NCI-H345 treated with DMSO at 0.1 percent for 48 hours (cell line): ENCODE measurements at regions not wholly inside any gene's neighbourhood (a gene's known extent, or its start where the extent isn't known, plus 50 kb on each side); places are given as distances from the start of the nearest gene placed in this dataset.
"Not testable (repeated sequence)": the region's sequence is repeated elsewhere in the genome, so short reads cannot be mapped to it uniquely, and the experiment has no call there.

ENCODE experiments used
- DNase-seq: peaks from one replicate; lab custom pipeline; 2025; ENCODE audit not compliant: unreplicated experiment; lab: John Stamatoyannopoulos, UW

DNA sequence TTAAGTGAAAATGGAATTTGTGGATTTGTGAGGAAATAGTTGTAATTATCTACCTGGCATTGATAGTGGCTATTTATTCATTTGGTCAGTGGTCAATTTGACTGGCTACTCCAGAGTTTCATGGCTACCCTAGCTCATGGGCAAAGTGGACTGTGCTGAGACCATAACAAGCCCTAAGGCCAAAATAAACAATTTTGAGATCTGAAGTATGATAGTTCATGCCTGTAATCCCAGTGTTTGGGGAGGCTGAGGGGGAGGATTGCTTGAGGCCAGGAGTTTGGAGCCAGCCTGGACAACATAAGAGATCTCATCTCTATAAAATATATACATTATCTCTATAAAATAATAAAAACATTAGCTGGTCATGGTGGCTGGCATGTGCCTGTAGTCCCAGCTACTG is 311.7 kb downstream of the HIVEP2 start:
- DNase-seq: no peak

DNA sequence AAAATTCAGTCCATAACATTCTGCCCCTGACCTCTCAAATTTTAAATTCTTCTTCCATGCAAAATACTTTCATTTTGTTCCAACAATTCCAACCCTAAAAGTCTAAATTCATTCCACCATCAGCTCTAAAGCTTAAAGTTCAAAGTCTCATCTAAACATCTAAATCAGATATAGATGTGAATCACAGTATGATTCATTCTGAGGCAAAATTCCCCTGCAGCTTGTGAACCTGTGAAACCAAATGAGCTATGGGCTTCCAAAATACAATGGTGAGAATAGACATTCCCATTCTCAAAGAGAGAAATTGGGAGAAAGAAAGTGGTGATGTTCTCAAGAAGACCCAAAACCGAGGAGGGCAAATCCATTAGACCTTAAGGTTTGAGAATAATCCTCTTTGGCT is 309.8 kb downstream of the HIVEP2 start:
- DNase-seq: no peak

DNA sequence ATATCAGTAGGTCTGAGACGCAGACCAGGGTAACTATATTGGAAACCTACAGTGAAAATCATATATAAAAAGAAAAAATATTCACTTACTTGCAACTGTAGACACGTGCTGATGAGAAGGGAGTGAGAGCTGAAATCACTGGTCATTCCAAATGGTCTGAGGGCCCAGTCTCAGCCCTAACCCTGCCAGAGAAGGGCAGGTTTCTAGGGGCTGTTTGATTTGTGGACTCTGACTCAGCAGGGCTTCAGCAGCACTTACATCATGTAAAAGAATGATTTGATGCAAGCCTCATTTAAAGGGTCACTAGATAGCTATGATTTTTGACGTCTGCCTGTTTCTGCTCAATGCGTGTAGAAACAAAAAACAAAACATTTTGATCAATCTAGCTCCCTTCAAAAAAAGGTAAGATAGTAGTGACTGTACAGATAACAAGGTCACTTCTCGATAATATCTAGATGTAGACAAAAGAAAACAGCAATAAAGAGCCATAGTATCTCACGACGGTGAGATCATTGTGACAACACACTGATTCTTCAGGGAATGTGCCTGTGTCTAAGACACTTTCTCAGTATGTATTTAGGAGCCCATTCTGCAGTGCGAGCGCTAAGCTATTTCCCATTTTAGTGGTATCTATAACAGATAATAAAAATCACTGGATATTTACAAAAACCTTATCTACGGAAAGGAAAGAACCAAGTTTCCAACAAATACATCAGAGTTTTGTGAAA is 307.2 kb downstream of the HIVEP2 start:
- DNase-seq: no peak

DNA sequence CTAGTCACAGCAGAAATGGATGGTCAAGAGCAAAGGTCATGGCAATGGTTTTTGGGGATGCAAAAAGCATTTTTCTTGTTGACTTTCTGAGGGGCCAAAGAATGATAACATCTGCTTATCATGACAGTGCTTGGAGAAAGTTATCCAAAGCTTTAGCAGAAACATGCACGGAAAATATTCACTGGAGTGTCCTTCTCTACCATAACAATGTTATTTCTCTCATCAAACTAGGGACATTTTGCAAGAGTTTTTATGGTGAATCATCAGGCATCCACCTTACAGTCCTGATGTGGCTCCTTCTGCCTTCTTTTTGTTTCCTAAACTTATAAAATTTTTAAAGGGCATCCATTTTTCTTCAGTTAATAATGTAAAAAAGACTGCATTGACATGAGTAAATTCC is 302.3 kb downstream of the HIVEP2 start:
- no peak for DNase-seq

DNA sequence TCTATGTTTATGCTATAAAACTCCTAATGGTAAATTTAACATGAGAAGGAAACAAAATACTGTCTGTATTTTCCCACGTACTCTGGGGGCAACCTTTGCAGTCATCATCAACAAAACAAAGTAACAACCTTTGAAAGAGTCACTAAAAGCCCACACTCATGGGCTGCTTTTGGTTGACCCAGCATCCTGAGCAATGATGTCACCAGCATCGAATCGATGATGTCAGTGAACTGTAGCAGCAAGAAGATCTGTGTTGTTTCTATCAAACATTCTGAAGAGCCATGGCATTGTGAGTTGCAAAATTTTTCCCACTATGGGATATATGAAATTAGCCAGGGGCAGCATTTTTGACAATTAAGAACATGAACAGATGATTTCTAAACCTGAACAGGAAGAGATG is 300.1 kb downstream of the HIVEP2 start:
- DNase-seq: no peak

DNA sequence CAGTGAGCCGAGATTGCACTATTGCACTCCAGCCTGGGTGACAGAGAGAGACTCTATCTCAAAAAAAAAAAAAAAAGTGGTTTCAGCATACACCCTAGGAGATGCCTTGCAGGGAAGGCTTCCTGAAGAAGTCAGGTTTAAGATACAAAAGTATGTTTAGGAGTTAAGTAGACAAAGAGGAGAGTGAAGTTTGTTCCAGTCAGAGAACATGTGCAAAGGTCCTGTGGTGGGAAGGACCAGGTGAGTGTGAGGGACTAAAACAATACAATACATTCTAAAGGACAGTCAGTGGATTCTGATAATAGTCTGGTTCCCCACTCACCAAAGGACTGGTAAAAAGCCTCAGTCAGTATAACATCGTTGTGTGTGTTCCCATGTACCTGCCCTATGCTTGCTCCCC is 299.3 kb downstream of the HIVEP2 start:
- no peak for DNase-seq

DNA sequence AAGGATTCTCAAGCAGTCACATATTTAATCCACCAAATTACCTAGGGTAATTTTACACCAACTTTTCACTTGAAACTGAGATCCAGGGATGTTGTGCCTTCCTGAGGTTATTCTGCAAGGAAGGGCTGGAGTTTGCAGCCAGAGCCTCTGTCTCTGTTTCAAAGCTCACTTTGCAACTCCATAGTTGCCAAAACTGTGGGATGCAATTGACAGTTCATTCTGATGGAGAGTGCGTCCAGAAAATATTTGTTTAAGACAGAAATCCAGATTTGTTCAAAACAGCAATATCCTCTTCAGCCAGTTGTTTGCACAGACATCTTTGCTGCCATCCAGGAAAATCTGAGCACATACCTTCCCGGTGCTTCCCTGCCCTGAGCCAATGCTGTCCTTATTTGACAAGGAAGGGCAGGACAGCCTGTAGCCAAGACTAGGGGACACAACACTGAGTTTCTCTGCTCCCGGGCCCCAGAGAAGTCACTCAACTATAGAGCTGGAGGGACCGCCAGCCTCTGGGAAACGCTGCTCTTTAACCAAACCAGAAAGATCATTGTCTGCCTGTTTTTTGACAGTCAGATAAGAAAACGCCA is 297.4 kb downstream of the HIVEP2 start:
- DNase-seq: no peak

DNA sequence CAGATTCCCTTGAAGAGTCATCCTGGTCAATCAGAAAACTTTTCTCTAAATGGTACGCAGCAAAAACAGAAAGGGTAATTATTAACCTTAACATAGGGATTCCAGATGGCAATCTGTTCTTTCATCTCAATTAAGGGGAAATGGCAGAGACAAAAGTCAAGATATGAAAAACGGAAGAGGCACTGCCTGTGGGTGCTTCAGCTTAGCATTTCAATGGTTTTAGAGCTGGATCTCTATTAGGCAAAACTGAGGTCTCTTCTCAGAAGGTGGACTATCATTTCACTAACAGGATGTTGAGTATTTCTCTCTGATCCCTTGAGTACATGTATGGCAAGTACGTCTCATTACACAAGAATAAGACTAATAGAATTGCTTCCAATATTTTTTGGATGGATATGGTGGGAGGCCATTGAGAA is 296.9 kb downstream of the HIVEP2 start:
- DNase-seq: no peak

DNA sequence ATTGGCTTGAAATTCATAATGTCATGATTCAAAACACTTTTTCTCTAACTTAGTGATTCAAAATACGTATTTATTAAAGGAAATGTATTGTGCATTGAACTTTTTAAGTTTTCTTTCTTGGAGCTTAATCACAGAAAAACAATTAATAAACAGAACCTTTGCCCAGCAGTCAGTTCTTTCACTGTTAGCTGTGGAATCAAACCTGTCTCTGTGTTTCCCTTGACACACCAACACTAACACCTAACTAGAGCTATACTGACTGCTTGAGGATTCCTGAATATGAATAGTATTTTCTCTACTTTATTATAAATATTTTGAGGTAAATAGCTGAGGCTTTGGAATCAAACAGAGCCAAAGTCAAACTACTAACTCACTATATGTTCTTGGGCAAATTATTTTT is 296.4 kb downstream of the HIVEP2 start:
- DNase-seq: no peak

DNA sequence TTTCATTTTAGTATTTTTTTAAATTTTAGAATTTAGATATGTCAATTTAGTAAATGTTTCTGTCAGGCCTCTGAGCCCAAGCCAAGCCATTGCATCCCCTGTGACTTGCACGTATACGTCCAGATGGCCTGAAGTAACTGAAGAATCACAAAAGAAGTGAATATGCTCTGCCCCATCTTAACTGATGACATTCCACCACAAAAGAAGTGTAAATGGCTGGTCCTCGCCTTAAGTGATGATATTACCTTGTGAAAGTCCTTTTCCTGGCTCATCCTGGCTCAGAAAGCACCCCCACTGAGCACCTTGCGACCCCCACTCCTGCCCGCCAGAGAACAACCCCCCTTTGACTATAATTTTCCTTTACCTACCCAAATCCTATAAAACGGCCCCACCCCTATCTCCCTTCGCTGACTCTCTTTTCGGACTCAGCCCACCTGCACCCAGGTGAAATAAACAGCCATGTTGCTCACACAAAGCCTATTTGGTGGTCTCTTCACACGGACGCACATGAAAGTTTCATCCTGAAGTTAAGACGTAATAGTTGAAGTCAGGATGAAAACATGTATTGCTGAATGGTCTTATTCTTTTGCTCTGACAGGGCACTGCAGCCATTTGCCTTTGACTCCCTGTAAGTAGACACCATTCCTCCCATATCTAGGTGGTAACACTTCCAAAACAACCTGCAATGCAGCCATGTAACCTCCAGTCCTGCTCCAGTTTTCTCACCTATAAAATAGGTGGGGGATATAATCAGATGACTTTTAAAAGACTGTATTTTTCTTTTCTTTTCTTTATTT is 295.3 kb downstream of the HIVEP2 start:
- DNase-seq: not testable (repeated sequence)

DNA sequence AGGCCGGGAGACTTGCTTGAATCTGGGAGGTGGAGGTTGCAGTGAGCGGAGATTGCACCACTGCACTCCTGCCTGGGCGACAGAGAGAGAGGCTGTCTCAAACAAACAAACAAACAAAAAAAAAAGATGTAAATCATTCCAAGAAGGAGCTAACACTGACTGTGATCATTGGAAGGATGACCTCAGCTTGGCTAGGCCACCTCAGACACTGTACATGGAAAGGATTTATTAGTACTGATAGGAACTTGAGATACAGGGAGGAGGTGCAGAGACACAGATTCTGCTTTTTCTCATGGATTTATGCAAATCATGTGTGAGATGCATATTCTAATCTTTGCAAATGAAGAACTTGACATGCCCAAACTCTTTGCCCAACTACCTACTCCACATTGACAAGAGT is 293.6 kb downstream of the HIVEP2 start:
- DNase-seq: no peak

DNA sequence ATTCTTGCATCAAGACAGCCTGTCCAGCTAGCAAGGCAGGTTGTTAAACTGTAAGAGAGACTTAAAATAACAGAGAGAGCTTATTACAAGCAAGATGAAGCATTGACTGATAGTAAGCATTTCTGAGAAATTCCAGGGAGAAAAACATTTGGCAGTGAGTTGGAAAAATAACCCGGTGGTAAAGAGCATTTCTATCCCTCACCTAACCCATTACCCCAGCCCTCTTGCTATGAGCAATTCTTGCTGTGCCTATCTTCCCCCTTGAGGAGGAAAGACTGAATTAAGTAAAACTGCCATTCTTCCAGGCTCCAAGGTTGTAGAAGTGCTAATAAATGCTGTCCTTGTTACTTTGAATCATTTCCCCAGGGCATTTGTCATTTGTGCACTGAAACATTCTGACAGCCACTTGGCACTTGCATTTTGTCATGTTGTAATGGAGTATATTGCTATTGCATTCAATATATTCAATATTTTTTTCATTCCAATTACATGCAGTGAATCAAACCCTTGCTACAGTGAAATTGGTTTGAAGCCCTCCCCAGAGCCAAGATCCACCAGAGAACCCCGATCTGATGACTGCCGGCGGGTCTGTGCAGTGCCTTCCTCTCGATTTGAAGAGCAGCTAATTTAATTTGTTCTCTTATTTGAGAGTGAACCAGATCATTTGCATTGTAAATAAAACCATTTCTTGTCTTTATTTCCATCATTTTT is 291.1 kb downstream of the HIVEP2 start:
- no peak for DNase-seq

DNA sequence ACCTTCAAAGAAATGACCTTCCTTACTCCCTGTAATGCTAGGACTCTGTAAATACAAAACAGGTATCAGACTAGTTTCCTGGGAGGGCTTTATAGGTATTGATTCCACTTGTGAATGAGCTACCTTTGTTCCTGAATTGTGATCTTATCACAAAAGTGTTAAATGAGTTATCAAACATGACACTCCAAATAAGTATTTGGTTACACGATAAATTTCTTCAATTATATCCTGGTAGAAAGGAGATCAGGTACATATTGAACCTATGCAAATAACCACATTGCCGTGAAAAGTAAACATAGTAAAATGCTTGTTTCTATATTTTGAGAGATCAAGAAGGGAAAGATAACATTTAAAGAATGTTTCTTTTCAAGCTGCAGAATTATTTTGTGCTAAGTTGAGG is 285.3 kb downstream of the HIVEP2 start:
- no peak for DNase-seq

DNA sequence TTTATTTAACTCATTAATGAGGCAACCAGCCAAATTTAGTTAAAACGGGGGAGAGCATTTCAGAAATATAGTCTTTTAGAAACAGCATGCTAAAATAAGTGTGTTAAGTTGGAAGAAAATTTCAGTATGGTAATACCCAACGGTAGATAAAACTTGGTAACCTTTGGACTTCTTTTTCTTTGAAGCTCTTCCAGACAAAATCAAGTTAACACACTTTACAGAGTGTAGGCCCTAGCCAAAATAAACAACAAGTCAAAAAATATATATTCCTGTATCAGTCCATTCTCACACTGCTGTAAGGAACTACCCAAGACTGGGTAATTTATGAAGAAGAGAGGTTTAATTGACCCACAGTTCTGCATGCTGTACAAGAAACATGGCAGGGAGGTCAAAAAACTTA is 279.6 kb downstream of the HIVEP2 start:
- no peak for DNase-seq

DNA sequence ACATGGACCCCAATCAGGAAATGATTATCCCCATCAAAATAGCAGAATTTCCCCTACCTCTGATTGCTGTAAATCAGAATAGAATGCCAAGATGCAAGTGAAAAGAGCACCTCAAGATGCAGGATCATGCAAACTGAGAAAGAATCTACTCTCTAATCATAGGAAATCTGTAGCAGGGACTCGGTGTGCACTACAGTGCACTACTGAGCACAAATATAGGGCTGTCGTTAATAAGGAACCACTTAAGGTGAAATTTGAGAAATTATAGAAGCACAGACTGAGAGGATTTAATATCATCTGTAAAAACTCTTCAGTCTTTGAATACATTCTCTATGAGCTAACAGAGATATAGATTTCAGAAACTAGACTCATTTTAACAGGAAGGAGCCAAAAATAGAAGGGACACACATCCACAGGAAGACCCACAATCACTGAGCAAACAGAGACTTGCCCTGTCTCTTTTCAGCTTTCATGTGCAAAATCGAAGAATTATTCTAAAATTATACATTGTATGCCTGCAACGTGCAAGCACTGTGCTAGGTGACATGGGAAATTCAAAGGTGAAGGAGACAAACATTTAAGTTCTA is 278.3 kb downstream of the HIVEP2 start:
- no peak for DNase-seq

DNA sequence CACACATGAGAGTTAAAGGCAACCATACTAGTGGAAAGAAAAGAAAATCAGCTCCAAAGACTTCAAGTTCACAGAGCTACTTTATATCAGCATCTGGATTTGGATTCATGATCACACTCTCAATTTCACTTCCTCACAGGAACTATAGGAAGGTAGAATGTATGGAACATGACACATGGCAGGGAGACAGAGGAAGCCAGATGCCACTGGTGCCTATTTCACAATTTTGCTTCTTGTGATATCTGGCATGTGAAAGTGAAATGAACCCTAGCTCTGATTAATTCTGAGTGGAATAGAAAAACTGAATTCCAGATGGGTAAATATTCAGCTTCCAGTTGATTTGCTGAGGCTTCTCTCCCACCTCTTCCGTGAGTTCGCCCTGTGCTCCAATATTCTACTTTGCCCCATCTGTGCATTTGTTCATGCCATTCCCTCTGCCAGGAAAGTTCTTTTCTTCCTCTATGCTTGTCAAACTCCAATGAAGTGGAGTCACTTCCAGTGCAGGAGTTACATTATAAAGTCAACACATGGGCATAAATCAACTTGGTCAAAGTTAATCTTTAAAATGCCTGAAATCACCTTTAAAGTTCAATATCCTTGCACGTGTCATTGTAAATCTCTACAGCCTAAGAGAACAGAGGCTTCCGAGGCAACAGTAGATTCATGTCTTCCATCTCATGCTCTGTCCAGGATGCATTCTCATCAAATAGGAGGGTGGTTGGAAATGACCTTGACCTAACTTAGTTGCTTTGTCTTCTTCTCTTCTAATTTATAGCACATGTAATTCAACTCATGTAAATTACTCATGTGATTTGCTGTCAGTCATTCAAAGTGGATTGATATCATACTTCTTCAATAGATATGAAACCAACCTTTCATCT is 275.3 kb downstream of the HIVEP2 start:
- DNase-seq: no peak

DNA sequence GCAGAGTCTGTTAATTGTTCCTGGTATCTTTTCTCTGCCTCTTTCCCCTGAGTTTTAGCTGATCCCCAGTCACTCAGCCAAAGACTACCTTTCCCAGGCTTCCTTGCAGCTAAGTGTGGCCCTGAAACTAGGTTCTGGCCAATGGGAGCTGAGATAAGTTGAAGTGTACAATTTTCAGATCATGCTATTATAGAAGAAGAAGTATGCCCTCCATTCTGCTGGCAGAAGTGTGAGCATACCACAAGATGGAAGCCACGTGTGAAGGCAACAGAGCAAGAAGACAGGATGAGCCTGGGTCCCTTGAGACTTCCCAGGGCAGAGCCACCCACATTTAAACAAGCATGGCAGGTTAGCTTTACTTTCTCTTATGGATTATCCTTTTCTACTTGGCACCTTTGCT is 273.2 kb downstream of the HIVEP2 start:
- DNase-seq: no peak

DNA sequence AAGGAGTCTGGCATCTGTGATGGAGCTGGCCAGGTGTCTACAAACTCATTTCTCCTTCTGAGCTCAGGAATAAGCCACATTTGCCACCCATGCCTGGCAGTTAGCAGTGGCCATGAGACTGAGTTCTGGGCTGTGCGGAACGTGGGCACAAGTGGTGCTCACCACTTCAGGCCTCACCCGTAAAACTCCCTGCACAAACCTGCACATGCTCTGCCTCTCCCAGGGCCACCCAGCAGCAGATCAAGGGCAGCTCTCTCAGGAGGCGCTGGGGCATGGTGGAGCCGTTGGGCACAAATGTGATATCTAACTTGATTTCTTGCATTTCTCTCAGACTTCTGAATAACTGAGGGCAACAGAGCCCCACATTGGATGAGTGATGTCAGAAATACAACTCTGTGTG is 269.5 kb downstream of the HIVEP2 start:
- no peak for DNase-seq

DNA sequence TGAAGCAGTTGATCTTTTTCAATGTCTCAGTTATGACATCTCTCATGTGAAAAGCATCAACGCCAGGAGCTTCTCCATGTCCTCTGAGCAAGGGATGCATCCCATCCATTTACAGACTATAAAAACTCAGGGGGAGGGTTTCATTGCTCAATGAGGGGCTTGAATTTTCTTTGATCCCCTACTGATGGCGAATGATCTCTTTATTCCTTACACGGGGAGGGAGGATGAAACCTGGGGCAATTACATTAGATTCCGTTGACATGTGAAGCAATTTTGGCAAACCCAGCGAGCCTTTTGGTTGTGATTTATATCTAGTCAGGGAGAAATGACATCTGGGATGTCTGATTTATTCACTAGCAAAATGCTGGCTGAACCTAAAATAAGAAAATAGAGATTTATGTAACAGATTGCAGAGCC is 268.9 kb downstream of the HIVEP2 start:
- DNase-seq: no peak

DNA sequence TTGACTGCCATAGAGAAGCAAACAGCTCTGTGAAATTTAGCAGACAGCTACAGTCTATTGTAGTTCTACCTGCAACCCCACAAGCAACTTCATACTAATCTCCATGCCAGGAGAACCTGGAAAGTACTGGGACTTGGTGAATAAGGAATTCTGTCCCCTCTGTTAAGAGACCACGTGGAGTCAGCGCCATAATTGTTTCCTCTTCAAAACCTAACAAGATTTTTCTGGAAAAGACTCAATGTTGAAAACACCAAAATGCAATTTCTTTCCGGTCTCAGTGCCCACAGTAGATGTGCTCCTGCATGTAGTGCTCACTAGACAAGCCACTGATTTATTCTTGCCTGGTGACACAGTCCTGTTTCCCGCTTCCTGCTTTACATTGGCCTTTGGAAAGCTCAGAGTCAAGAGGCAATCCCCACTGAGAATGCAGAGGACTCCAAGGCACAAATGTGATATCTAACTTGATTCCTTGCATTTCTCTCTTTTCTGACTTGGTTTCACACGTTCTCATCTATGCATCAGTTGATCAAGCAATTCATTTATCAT is 268.3 kb downstream of the HIVEP2 start:
- DNase-seq: no peak
